GM12878 (cell line): ENCODE measurements at regions not wholly inside any gene's neighbourhood (a gene's known extent, or its start where the extent isn't known, plus 50 kb on each side); places are given as distances from the start of the nearest gene placed in this dataset.

Experiments
- ATAC-seq: fragments of 200-7000 bp; cut with Tn5 transposase; 3 replicates; pipeline ENCODE4 v1.9.1; 2020; ENCODE audit warnings: mild to moderate bottlenecking, moderate library complexity
- BruUV-seq: library from RNA; stranded (reverse); fragments of 400-500 nt; replicated peaks from 2 replicates; lab custom pipeline; 2021; lab: Mats Ljungman, UMichigan
- CTCF ChIA-PET: fragments of 300-600 bp; sonication (Branson Sonifier 250); formaldehyde crosslinking; extraction: SDS; loops from one replicate; lab custom pipeline; 2021; ENCODE audit warnings: inconsistent platforms; lab: Yijun Ruan, JAX
- POLR2A ChIA-PET: fragments of 350-600 bp; formaldehyde crosslinking; extraction: SDS; loops from one replicate; lab custom pipeline; 2021; ENCODE audit warnings: inconsistent platforms; lab: Charles Lee
- RAD21 ChIA-PET: fragments of 300-600 bp; sonication (Branson Sonifier 250); formaldehyde crosslinking; loops from one replicate; lab custom pipeline; 2023; ENCODE audit warnings: antibody characterized with exemption; ENCODE audit not compliant: unreplicated experiment; lab: Charles Lee
- SMC1A ChIA-PET: fragments of 300-600 bp; sonication (Branson Sonifier 250); formaldehyde crosslinking; loops from one replicate; lab custom pipeline; 2023; ENCODE audit not compliant: unreplicated experiment, uncharacterized antibody; lab: Charles Lee
- DNase-seq: peaks from one replicate; pipeline ENCODE4 v3.0.0-alpha.2; 2011; ENCODE audit warnings: low read depth, low spot score
- FAIRE-seq: peaks from 3 replicates; lab custom pipeline; 2011; peaks lifted over from hg19 to GRCh38; lab: Jason Lieb, UNC
- H2AFZ ChIP-seq: 2 replicates; pipeline ENCODE4 v1.6.0; 2011; ENCODE audit warnings: low read depth, low read length, control low read depth; ENCODE audit not compliant: control insufficient read depth
- H3K27ac ChIP-seq: 2 replicates; pipeline ENCODE4 v1.5.1; 2011; ENCODE audit warnings: control low read depth; ENCODE audit not compliant: control insufficient read depth, insufficient read depth
- H3K27me3 ChIP-seq, 2 experiments: replicated peaks in 1 of 2; 2 replicates each; pipeline versions ENCODE4 v1.6.0 to v1.6.1; 2011; ENCODE audit warnings: low read length in 1 of 2; ENCODE audit not compliant: control insufficient read depth in 2 of 2, insufficient read depth in 2 of 2
- H3K36me3 ChIP-seq, 2 experiments: 2 replicates each; pipeline ENCODE4 v1.5.1; 2011; ENCODE audit warnings: low read length in 1 of 2; ENCODE audit not compliant: control insufficient read depth in 2 of 2, insufficient read depth in 2 of 2
- H3K4me1 ChIP-seq: 2 replicates; pipeline ENCODE4 v1.6.1; 2011; ENCODE audit warnings: mild to moderate bottlenecking, low read length, moderate library complexity, mixed read lengths; ENCODE audit not compliant: control insufficient read depth, insufficient read depth
- H3K4me2 ChIP-seq: 2 replicates; pipeline ENCODE4 v1.6.0; 2011; ENCODE audit warnings: control low read depth; ENCODE audit not compliant: control insufficient read depth, insufficient read depth
- H3K4me3 ChIP-seq: fragments of 200-600 bp; sonication (generic); 2 replicates; pipeline ENCODE4 v1.5.1; 2016
- H3K79me2 ChIP-seq: 2 replicates; pipeline ENCODE4 v1.6.0; 2011; ENCODE audit warnings: low read length; ENCODE audit not compliant: control insufficient read depth, insufficient read depth
- H3K9ac ChIP-seq: 2 replicates; pipeline ENCODE4 v1.8.0; 2011; ENCODE audit warnings: low read length, control low read depth, mixed read lengths; ENCODE audit not compliant: control insufficient read depth, insufficient read depth
- H3K9me3 ChIP-seq: replicated peaks from 3 replicates; pipeline ENCODE4 v1.5.1; 2011; ENCODE audit warnings: mild to moderate bottlenecking, low read length; ENCODE audit not compliant: control insufficient read depth, insufficient read depth
- H4K20me1 ChIP-seq: 2 replicates; pipeline ENCODE4 v1.6.0; 2011; ENCODE audit not compliant: control insufficient read depth, insufficient read depth
- ASH2L ChIP-seq: fragments of 300-600, 200-600 bp; sonication (generic); IDR thresholded peaks from 2 replicates; pipeline ENCODE4 v1.6.1; 2017; ENCODE audit warnings: low read depth, mild to moderate bottlenecking, borderline replicate concordance
- ATF2 ChIP-seq: IDR thresholded peaks from 2 replicates; pipeline ENCODE4 v1.6.1; 2012; ENCODE audit warnings: low read length, inconsistent platforms
- BCL3 ChIP-seq: IDR thresholded peaks from 2 replicates; pipeline ENCODE4 v1.6.1; 2011; ENCODE audit warnings: borderline replicate concordance, low read depth, mild to moderate bottlenecking, moderate library complexity, low read length; ENCODE audit not compliant: insufficient read depth, poor library complexity, severe bottlenecking
- CHD2 ChIP-seq: IDR thresholded peaks from 2 replicates; pipeline ENCODE4 v1.6.1; 2011; ENCODE audit warnings: low read depth, low read length, improper control_type of control experiment, borderline replicate concordance
- DPF2 ChIP-seq: fragments of 450-650 bp; IDR thresholded peaks from 2 replicates; pipeline ENCODE4 v1.6.1; 2017; ENCODE audit warnings: mild to moderate bottlenecking
- ETV6 ChIP-seq, 2 experiments: fragments of 450-650 bp in 1 of 2; IDR thresholded peaks in 1 of 2; conservative IDR thresholded peaks in 1 of 2; 2 replicates each; pipeline ENCODE4 v1.6.1; 2014; ENCODE audit warnings: antibody characterized with exemption in 1 of 2, borderline replicate concordance in 1 of 2, low read depth in 1 of 2, mild to moderate bottlenecking in 1 of 2, moderate library complexity in 1 of 2
- KLF5 ChIP-seq: fragments of 450-650 bp; IDR thresholded peaks from 2 replicates; pipeline ENCODE4 v1.6.1; 2014; ENCODE audit warnings: mild to moderate bottlenecking; ENCODE audit not compliant: partially characterized antibody
- MTA2 ChIP-seq: fragments of 450-650 bp; IDR thresholded peaks from 2 replicates; pipeline ENCODE4 v1.6.1; 2016; ENCODE audit warnings: low read depth, mild to moderate bottlenecking, moderate library complexity
- NFYA ChIP-seq: IDR thresholded peaks from 2 replicates; pipeline ENCODE4 v1.6.1; 2011; ENCODE audit warnings: low read depth, mild to moderate bottlenecking, low read length, improper control_type of control experiment, borderline replicate concordance
- PAX5 ChIP-seq: IDR thresholded peaks from 2 replicates; pipeline ENCODE4 v1.6.1; 2011; ENCODE audit warnings: low read depth, low read length, borderline replicate concordance
- POLR2AphosphoS2 ChIP-seq: IDR thresholded peaks from 2 replicates; pipeline ENCODE4 v1.6.1; 2011; ENCODE audit warnings: low read depth, mild to moderate bottlenecking, low read length, improper control_type of control experiment, moderate library complexity
- POLR2AphosphoS5 ChIP-seq: IDR thresholded peaks from 2 replicates; pipeline ENCODE4 v1.6.1; 2011; ENCODE audit warnings: mild to moderate bottlenecking, low read length, inconsistent platforms
- YY1 ChIP-seq: IDR thresholded peaks from 2 replicates; pipeline ENCODE4 v1.6.1; 2011; ENCODE audit warnings: low read depth, mild to moderate bottlenecking, low read length
- ZBED1 ChIP-seq: IDR thresholded peaks from 2 replicates; pipeline ENCODE4 v1.6.1; 2016; ENCODE audit warnings: borderline replicate concordance
- ZNF207 ChIP-seq: fragments of 450-650 bp; IDR thresholded peaks from 2 replicates; pipeline ENCODE4 v1.6.1; 2014; ENCODE audit warnings: antibody characterized with exemption, mild to moderate bottlenecking, borderline replicate concordance
- ZNF24 ChIP-seq: fragments of 450-650 bp; IDR thresholded peaks from 2 replicates; pipeline ENCODE4 v1.6.1; 2017; ENCODE audit warnings: antibody characterized with exemption, mild to moderate bottlenecking
- WGBS: methylation state at CpG from one replicate; pipeline ENCODE4 v1.1.6; 2016; ENCODE audit warnings: low lambda C conversion rate; ENCODE audit not compliant: insufficient replicate concordance, insufficient coverage; ENCODE audit errors: missing lambda C conversion rate; 5-methylcytosine and 5-hydroxymethylcytosine counted together
- in situ Hi-C: fragments of 300-500 bp; cut with MboI; formaldehyde crosslinking; loops from 9 replicates; pipeline ENCODE4 v1.14.3; 2018; ENCODE audit warnings: mixed read lengths
- intact Hi-C: fragments of 100-400 bp; cut with micrococcal nuclease; formaldehyde crosslinking; loops from one replicate; pipeline ENCODE4 v1.14.2; 2022; ENCODE audit not compliant: unreplicated experiment
- TF ChIP-seq, protein P1 (sequence below): IDR thresholded peaks from 2 replicates; pipeline ENCODE4 v1.6.1; 2011; ENCODE audit warnings: borderline replicate concordance, low read depth, mild to moderate bottlenecking, moderate library complexity, mixed read lengths, low read length; ENCODE audit not compliant: insufficient read depth; ENCODE audit errors: extremely low read length
- TF ChIP-seq, protein P2 (sequence below): fragments of 450-650 bp; conservative IDR thresholded peaks from 2 replicates; pipeline ENCODE4 v1.6.1; 2017; ENCODE audit warnings: mild to moderate bottlenecking, moderate library complexity

- H4K20me1 ChIP-seq: no peaks in the 10 kb centered on the region
- intact Hi-C loops: no loop called here
- no peak overlapping the region for H3K9ac ChIP-seq
- H3K4me3 ChIP-seq: no peak overlapping the region
- no peaks in the 10 kb centered on the region for H3K4me1 ChIP-seq
- H3K79me2 ChIP-seq: no peaks in the 10 kb centered on the region
- H3K27ac ChIP-seq: no peak overlapping the region
- no peaks in the 10 kb centered on the region; a peak in 1 of 4 replicates for H3K27me3 ChIP-seq
- H3K9me3 ChIP-seq: no peaks in the 10 kb centered on the region
- SMC1A ChIA-PET: no interaction called here
- RAD21 ChIA-PET: no interaction called here
- H2AFZ ChIP-seq: no peak overlapping the region
- FAIRE-seq: no peak
- ATAC-seq: no peak
- in situ Hi-C loops: no loop called here
- BruUV-seq: no TSS peak
- POLR2A ChIA-PET: no interaction called here
- no peak for TF ChIP-seq KLF5
- TF ChIP-seq CHD2: no peak
- TF ChIP-seq ZBED1: no peak
- TF ChIP-seq POLR2AphosphoS2: no peak
- TF ChIP-seq, protein P1, sequence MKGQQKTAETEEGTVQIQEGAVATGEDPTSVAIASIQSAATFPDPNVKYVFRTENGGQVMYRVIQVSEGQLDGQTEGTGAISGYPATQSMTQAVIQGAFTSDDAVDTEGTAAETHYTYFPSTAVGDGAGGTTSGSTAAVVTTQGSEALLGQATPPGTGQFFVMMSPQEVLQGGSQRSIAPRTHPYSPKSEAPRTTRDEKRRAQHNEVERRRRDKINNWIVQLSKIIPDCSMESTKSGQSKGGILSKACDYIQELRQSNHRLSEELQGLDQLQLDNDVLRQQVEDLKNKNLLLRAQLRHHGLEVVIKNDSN: no peak
- TF ChIP-seq ZNF24: no peak
- no peak for TF ChIP-seq DPF2
- no peak for TF ChIP-seq NFYA
- TF ChIP-seq ATF2: no peak
- no peak for TF ChIP-seq ASH2L
- no peak for TF ChIP-seq PAX5
- TF ChIP-seq POLR2AphosphoS5: no peak
- TF ChIP-seq, protein P2, sequence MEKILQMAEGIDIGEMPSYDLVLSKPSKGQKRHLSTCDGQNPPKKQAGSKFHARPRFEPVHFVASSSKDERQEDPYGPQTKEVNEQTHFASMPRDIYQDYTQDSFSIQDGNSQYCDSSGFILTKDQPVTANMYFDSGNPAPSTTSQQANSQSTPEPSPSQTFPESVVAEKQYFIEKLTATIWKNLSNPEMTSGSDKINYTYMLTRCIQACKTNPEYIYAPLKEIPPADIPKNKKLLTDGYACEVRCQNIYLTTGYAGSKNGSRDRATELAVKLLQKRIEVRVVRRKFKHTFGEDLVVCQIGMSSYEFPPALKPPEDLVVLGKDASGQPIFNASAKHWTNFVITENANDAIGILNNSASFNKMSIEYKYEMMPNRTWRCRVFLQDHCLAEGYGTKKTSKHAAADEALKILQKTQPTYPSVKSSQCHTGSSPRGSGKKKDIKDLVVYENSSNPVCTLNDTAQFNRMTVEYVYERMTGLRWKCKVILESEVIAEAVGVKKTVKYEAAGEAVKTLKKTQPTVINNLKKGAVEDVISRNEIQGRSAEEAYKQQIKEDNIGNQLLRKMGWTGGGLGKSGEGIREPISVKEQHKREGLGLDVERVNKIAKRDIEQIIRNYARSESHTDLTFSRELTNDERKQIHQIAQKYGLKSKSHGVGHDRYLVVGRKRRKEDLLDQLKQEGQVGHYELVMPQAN: no peak
- no peak for TF ChIP-seq MTA2
- no peak for TF ChIP-seq YY1
- no peak for TF ChIP-seq ETV6 (conservative IDR thresholded peaks at IDR 0.05 in 1 of 2, IDR thresholded peaks at IDR 0.05 in 1 of 2; ENCODE audit: borderline replicate concordance in 1 of 2, low read depth in 1 of 2)
- TF ChIP-seq BCL3: no peak
- TF ChIP-seq ZNF207: no peak
- no peaks in the 10 kb centered on the region for H3K36me3 ChIP-seq
- no peak for DNase-seq
- CTCF ChIA-PET: no interaction called here
- H3K4me2 ChIP-seq: no peak overlapping the region
- WGBS: 30% methylated on average over 6 of the region's 6 CpGs
Observed at GRCh38 chr14:56708704-56709103, 101.6 kb downstream of the OTX2 start.
